Esophagus squamous epithelium (tissue), 5 donors: ENCODE measurements at regions not wholly inside any gene's neighbourhood (a gene's known extent, or its start where the extent isn't known, plus 50 kb on each side); places are given as distances from the start of the nearest gene placed in this dataset.

ENCODE experiments used
- DNase-seq: peaks from one replicate; lab custom pipeline; 2025; lab: John Stamatoyannopoulos, UW
- H3K27ac ChIP-seq, 4 donors: fragments of 200-600 bp; sonication (generic); one replicate each; pipeline ENCODE4 v1.5.1; 2016 to 2019; ENCODE audit warnings: mild to moderate bottlenecking in 1 of 4
- H3K27me3 ChIP-seq, 4 donors: fragments of 200-600 bp; sonication (generic); 1 replicate in 3 of 4; 2 replicates in 1 of 4; pipeline versions ENCODE4 v1.5.1 to v1.6.0; 2017 to 2021; ENCODE audit warnings: antibody characterized with exemption in 1 of 4
- H3K36me3 ChIP-seq, 3 donors: fragments of 200-600 bp; sonication (generic); one replicate each; pipeline ENCODE4 v1.5.1; 2016 to 2019
- H3K4me1 ChIP-seq, 3 donors: fragments of 200-600 bp; sonication (generic); one replicate each; pipeline ENCODE4 v1.5.1; 2017 to 2019
- H3K4me3 ChIP-seq, 4 donors: fragments of 200-600 bp; sonication (generic); 1 replicate in 3 of 4; 2 replicates in 1 of 4; pipeline ENCODE4 v1.5.1; 2016 to 2019; ENCODE audit warnings: mild to moderate bottlenecking in 2 of 4, moderate library complexity in 1 of 4
- H3K9me3 ChIP-seq, 3 donors: fragments of 200-600 bp; sonication (generic); one replicate each; pipeline ENCODE4 v1.5.1; 2016 to 2019
- POLR2A ChIP-seq, 4 donors: fragments of 450-650 bp; IDR thresholded peaks; one replicate each; pipeline ENCODE4 v1.6.1; 2017; ENCODE audit warnings: antibody characterized with exemption in 4 of 4, mild to moderate bottlenecking in 4 of 4, moderate library complexity in 3 of 4
- WGBS, 2 donors: methylation state at CpG; one replicate each; pipeline ENCODE4 v1.1.5; 2018; 5-methylcytosine and 5-hydroxymethylcytosine counted together
- intact Hi-C: fragments of 100-400 bp; cut with DNase I; formaldehyde crosslinking; loops from one replicate; pipeline ENCODE4 v1.15.0; 2022
- TF ChIP-seq, protein P1 (sequence below), 6 experiments: fragments of 450-650 bp in 4 of 6; fragments of 200-600 bp in 2 of 6; sonication (generic) in 2 of 6; IDR thresholded peaks; one replicate each; pipeline ENCODE4 v1.5.1; 2016 to 2019; ENCODE audit warnings: antibody characterized with exemption in 6 of 6, mild to moderate bottlenecking in 4 of 6, moderate library complexity in 4 of 6
- donor health status: DM: yes; HTN: yes; CAD: no.

DNA sequence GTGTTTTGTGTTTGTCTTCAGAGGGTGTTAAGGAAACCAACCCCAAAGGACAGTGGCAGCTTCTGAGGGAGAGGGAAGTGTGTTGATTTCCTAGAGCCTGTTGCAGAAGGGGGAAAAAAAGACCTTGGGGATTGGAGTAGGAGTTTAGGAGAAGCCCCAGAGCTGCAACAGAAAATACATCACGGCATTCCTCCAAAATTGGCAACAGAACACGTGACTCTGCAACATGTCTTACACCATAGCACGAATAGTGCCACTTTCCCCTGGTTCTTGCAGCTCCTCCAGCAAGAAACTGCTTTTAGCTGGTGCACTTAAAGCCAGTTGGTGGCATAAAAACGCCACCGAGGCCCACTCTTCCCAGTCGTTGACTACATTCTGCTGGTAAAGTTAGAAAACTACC lies 473.0 kb downstream of the CD83 start:
- H3K27me3 ChIP-seq, result no peaks in the 10 kb centered on the region
- H3K4me3 ChIP-seq, result no peak overlapping the region
- no peak overlapping the region for H3K27ac ChIP-seq
- no peak for DNase-seq
- TF ChIP-seq, protein P1, sequence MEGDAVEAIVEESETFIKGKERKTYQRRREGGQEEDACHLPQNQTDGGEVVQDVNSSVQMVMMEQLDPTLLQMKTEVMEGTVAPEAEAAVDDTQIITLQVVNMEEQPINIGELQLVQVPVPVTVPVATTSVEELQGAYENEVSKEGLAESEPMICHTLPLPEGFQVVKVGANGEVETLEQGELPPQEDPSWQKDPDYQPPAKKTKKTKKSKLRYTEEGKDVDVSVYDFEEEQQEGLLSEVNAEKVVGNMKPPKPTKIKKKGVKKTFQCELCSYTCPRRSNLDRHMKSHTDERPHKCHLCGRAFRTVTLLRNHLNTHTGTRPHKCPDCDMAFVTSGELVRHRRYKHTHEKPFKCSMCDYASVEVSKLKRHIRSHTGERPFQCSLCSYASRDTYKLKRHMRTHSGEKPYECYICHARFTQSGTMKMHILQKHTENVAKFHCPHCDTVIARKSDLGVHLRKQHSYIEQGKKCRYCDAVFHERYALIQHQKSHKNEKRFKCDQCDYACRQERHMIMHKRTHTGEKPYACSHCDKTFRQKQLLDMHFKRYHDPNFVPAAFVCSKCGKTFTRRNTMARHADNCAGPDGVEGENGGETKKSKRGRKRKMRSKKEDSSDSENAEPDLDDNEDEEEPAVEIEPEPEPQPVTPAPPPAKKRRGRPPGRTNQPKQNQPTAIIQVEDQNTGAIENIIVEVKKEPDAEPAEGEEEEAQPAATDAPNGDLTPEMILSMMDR (IDR thresholded peaks at IDR 0.05), result no peak
- TF ChIP-seq POLR2A (IDR thresholded peaks at IDR 0.05), result no peak
- 50 to 52% methylated on average over 6 of the region's 6 CpGs for WGBS, 2 donors
- H3K9me3 ChIP-seq, result no peaks in the 10 kb centered on the region
- intact Hi-C loops, result no loop called here
- no peaks in the 10 kb centered on the region for H3K36me3 ChIP-seq
- H3K4me1 ChIP-seq, result no peaks in the 10 kb centered on the region

GRCh38 chr6:14591998-14592397 lies 474.4 kb downstream of the CD83 start:
- H3K36me3 ChIP-seq, result no peaks in the 10 kb centered on the region
- no peak for DNase-seq
- H3K27ac ChIP-seq, result no peak overlapping the region
- no peaks in the 10 kb centered on the region for H3K9me3 ChIP-seq
- no peak overlapping the region for H3K4me3 ChIP-seq
- H3K27me3 ChIP-seq, result no peaks in the 10 kb centered on the region
- no peaks in the 10 kb centered on the region for H3K4me1 ChIP-seq
- WGBS, 2 donors, result 50 to 53% methylated on average over 1 of the region's 1 CpG
- intact Hi-C loops, result no loop called here
- TF ChIP-seq, protein P1 (IDR thresholded peaks at IDR 0.05), result no peak
- no peak for TF ChIP-seq POLR2A (IDR thresholded peaks at IDR 0.05)

GRCh38 chr6:14593286-14593685 lies 475.7 kb downstream of the CD83 start:
- WGBS, 2 donors, result 86 to 91% methylated on average over 3 to 4 of the region's 4 CpGs
- intact Hi-C loops, result no loop called here

DNA sequence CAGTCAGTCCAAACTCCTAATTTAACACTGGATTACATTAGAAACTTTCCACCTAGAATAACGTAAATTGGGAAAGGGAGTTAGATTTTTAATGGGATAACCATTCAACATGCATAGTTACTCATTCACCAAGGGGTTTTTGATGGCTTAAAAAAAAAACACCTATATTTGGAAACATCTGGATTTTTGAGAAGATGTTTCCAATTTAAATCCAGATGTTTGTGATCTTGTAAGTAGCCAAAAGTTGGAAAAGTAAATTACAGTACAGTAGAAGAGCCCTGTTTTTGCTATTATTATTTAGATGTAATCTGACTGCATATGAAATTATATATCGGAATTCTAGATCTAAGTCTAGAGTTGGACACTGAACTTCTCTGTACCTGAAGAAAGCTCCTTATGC lies 478.2 kb downstream of the CD83 start:
- WGBS, 2 donors, result 89 to 100% methylated on average over 2 of the region's 2 CpGs
- TF ChIP-seq POLR2A (IDR thresholded peaks at IDR 0.05), result no peak
- TF ChIP-seq, protein P1 (IDR thresholded peaks at IDR 0.05), result no peak
- Histone ChIP-seq H3K4me3 (no peak overlapping the region), H3K4me1 (no peaks in the 10 kb centered on the region), H3K36me3 (no peaks in the 10 kb centered on the region), H3K27me3 (no peaks in the 10 kb centered on the region), H3K27ac (no peak overlapping the region), H3K9me3 (no peaks in the 10 kb centered on the region)
- intact Hi-C loops, result no loop called here
- no peak for DNase-seq

More at GRCh38 chr6:14593286-14593685, 475.7 kb downstream of the CD83 start:
- Histone ChIP-seq H3K27ac (no peak overlapping the region), H3K36me3 (no peaks in the 10 kb centered on the region), H3K4me3 (no peak overlapping the region), H3K4me1 (no peaks in the 10 kb centered on the region), H3K9me3 (no peaks in the 10 kb centered on the region), H3K27me3 (no peaks in the 10 kb centered on the region)
- no peak for TF ChIP-seq POLR2A (IDR thresholded peaks at IDR 0.05)
- TF ChIP-seq, protein P1 (IDR thresholded peaks at IDR 0.05), result no peak
- DNase-seq, result no peak

GRCh38 chr6:14596410-14596809 lies 478.8 kb downstream of the CD83 start:
- no peaks in the 10 kb centered on the region for H3K9me3 ChIP-seq

More at GRCh38 chr6:14596410-14596809, 478.8 kb downstream of the CD83 start:
- Histone ChIP-seq H3K4me3 (no peak overlapping the region), H3K4me1 (no peaks in the 10 kb centered on the region), H3K36me3 (no peaks in the 10 kb centered on the region), H3K27ac (no peak overlapping the region), H3K27me3 (no peaks in the 10 kb centered on the region)
- TF ChIP-seq, protein P1 (IDR thresholded peaks at IDR 0.05), result no peak
- TF ChIP-seq POLR2A (IDR thresholded peaks at IDR 0.05), result no peak
- intact Hi-C loops, result no loop called here
- DNase-seq, result no peak
- WGBS, 2 donors, result 38 to 65% methylated on average over 4 of the region's 4 CpGs
